ENCODE measurements at regions not wholly inside any gene's neighbourhood (a gene's known extent, or its start where the extent isn't known, plus 50 kb on each side); places are given as distances from the start of the nearest gene placed in this dataset.

GRCh38 chr10:130543794-130544193 lies 407.6 kb downstream of the GLRX3 start:
- TF ChIP-seq, protein P1, sequence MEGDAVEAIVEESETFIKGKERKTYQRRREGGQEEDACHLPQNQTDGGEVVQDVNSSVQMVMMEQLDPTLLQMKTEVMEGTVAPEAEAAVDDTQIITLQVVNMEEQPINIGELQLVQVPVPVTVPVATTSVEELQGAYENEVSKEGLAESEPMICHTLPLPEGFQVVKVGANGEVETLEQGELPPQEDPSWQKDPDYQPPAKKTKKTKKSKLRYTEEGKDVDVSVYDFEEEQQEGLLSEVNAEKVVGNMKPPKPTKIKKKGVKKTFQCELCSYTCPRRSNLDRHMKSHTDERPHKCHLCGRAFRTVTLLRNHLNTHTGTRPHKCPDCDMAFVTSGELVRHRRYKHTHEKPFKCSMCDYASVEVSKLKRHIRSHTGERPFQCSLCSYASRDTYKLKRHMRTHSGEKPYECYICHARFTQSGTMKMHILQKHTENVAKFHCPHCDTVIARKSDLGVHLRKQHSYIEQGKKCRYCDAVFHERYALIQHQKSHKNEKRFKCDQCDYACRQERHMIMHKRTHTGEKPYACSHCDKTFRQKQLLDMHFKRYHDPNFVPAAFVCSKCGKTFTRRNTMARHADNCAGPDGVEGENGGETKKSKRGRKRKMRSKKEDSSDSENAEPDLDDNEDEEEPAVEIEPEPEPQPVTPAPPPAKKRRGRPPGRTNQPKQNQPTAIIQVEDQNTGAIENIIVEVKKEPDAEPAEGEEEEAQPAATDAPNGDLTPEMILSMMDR (conservative IDR thresholded peaks at IDR 0.05): no peak
- TF ChIP-seq ZFX (IDR thresholded peaks at IDR 0.05): no peak
